WERI-Rb-1 (cell line): ENCODE measurements at regions not wholly inside any gene's neighbourhood (a gene's known extent, or its start where the extent isn't known, plus 50 kb on each side); places are given as distances from the start of the nearest gene placed in this dataset.

Experiments used
- DNase-seq: peaks from one replicate; pipeline ENCODE4 v3.0.0-alpha.2; 2020
- H3K27ac ChIP-seq: fragments of 250-450 bp; sonication (Bioruptor Pico); 2 replicates; pipeline ENCODE4 v1.5.1; 2020; ENCODE audit warnings: mild to moderate bottlenecking, moderate library complexity
- H3K27me3 ChIP-seq: fragments of 250-450 bp; sonication (Bioruptor Pico); 2 replicates; pipeline ENCODE4 v1.5.1; 2021; ENCODE audit warnings: mild to moderate bottlenecking, low read depth, moderate library complexity; ENCODE audit not compliant: insufficient read depth, severe bottlenecking
- H3K36me3 ChIP-seq: fragments of 250-450 bp; sonication (Bioruptor Pico); 2 replicates; pipeline ENCODE4 v1.5.1; 2020; ENCODE audit warnings: mild to moderate bottlenecking, moderate library complexity
- H3K4me3 ChIP-seq: 2 replicates; pipeline ENCODE4 v1.5.1; 2011; ENCODE audit warnings: low read depth, mild to moderate bottlenecking, control low read depth, low read length
- H3K9me3 ChIP-seq: fragments of 250-450 bp; sonication (Bioruptor Pico); 2 replicates; pipeline ENCODE4 v1.5.1; 2021; ENCODE audit warnings: mild to moderate bottlenecking, moderate library complexity; ENCODE audit not compliant: severe bottlenecking
- TF ChIP-seq, protein P1 (sequence below): IDR thresholded peaks from 2 replicates; pipeline ENCODE4 v1.5.1; 2011; ENCODE audit warnings: low read depth, mild to moderate bottlenecking, control low read depth, inconsistent platforms, low read length

DNA sequence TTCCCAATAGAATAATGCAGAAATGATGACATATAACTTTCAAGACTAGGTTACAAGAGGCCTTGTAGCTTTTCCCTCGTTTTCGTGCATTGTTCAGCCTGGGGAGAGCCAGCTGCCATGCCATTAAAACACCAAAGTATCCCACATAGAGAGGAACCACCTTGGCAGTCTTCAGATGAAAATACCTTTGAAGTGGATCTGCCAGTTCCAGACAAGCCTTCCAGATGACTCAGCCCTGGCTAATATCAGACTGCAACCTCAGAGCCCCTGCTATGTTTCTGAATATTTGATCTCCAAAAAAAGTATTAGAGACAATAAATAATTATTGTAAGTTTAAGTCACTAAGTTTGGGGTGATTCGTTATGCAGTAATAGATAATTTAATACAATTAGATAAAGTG lies 294.3 kb upstream of the GBE1 start:
- no peak for DNase-seq
- TF ChIP-seq, protein P1, sequence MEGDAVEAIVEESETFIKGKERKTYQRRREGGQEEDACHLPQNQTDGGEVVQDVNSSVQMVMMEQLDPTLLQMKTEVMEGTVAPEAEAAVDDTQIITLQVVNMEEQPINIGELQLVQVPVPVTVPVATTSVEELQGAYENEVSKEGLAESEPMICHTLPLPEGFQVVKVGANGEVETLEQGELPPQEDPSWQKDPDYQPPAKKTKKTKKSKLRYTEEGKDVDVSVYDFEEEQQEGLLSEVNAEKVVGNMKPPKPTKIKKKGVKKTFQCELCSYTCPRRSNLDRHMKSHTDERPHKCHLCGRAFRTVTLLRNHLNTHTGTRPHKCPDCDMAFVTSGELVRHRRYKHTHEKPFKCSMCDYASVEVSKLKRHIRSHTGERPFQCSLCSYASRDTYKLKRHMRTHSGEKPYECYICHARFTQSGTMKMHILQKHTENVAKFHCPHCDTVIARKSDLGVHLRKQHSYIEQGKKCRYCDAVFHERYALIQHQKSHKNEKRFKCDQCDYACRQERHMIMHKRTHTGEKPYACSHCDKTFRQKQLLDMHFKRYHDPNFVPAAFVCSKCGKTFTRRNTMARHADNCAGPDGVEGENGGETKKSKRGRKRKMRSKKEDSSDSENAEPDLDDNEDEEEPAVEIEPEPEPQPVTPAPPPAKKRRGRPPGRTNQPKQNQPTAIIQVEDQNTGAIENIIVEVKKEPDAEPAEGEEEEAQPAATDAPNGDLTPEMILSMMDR: no peak

DNA sequence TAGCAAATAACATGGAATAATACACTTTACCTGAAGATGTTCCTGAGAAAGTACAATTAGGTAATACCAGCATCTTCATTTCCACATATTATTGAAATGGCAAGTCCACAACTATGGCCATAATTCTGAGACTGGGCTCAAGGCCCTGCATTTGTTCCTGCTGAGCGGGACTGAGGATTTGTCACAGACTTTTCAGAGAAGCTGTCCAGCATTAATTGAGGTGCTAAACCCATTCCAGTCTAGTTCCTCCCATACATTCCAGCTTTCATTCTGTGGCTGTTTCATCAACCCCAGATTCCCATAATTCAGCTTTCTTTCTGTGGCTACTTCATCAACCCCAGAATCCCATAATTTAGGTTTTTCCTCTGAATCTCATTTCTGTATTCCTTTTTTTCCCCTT lies 293.4 kb upstream of the GBE1 start:
- Histone ChIP-seq H3K27ac (no peak overlapping the region), H3K9me3 (no peaks in the 10 kb centered on the region), H3K36me3 (no peaks in the 10 kb centered on the region), H3K27me3 (no peaks in the 10 kb centered on the region), H3K4me3 (no peak overlapping the region)
- TF ChIP-seq, protein P1: no peak
- DNase-seq: no peak

More for the DNA sequence above, 294.3 kb upstream of the GBE1 start:
- no peak overlapping the region for H3K4me3 ChIP-seq
- no peaks in the 10 kb centered on the region for H3K9me3 ChIP-seq
- no peaks in the 10 kb centered on the region for H3K27me3 ChIP-seq
- H3K36me3 ChIP-seq: no peaks in the 10 kb centered on the region
- H3K27ac ChIP-seq: no peak overlapping the region

- TF ChIP-seq, protein P1: no peak
- no peak overlapping the region for H3K4me3 ChIP-seq
- H3K27me3 ChIP-seq: no peaks in the 10 kb centered on the region
- no peak for DNase-seq
- H3K27ac ChIP-seq: no peak overlapping the region
- no peaks in the 10 kb centered on the region for H3K9me3 ChIP-seq
- no peaks in the 10 kb centered on the region for H3K36me3 ChIP-seq
These were observed 291.8 kb upstream of the GBE1 start for GRCh38 chr3:82053236-82053635.

- no peak overlapping the region for H3K27ac ChIP-seq
- no peak for DNase-seq
- H3K36me3 ChIP-seq: no peaks in the 10 kb centered on the region
- no peaks in the 10 kb centered on the region for H3K9me3 ChIP-seq
- no peaks in the 10 kb centered on the region for H3K27me3 ChIP-seq
- no peak overlapping the region for H3K4me3 ChIP-seq
- TF ChIP-seq, protein P1: no peak
These were observed 288.9 kb upstream of the GBE1 start for GRCh38 chr3:82050382-82050781.

DNA sequence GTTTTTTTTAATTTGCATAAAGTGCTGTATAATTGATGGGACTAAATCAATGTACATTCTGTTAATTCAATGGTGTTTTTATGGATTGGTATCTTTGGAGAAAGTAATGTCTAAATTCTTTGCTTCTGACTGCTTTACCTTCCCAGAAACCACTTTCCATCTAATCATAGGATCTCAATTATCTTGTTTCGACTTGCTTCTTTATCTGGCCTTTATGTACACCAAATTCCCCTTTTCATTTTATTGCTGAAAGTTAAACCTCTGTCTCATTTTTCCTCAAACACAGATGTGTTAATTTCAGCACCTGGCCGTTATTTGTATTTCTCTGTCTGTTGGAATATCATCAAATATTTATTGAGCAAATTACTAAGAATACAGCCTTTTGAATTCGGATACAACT lies 287.3 kb upstream of the GBE1 start:
- no peak overlapping the region for H3K4me3 ChIP-seq
- H3K27ac ChIP-seq: no peak overlapping the region
- DNase-seq: no peak
- H3K36me3 ChIP-seq: no peaks in the 10 kb centered on the region
- H3K9me3 ChIP-seq: no peaks in the 10 kb centered on the region
- no peaks in the 10 kb centered on the region for H3K27me3 ChIP-seq
- TF ChIP-seq, protein P1: no peak

DNA sequence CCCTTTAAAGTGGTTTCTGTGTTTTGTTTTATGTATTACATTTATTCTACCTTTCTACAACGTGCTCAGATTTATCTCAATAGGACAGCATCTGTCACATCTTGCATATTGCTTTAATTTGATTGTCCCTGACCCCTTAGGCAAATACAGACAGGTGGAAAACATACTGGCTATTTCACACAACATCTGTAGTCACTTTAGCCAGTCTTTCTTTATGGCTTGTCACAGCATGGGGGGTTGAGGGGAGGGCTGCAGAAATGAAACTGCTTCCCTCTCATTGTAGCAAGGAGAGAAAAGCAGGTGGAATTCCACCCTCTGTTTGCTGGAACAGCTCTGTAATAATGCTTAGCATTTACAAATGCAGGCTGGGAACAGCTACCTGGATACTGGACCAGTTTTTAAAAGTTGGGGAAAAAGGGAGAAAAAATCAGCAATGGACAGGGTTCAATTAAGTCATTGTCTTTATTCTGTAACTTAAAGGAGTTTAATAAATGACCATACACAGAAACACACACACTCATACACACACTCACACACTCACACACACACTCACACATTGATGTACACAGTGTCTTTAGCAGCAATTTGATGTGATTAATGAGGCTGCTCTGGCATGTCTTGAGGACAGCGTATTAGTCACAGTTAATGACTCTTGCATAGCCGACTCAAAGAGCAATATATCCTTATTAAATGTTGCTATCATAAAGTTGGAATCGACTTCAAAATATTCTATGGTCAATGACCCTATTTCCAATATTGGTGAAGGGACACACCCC lies 283.7 kb upstream of the GBE1 start:
- DNase-seq: no peak
- TF ChIP-seq, protein P1: no peak
- Histone ChIP-seq H3K27me3 (no peaks in the 10 kb centered on the region), H3K36me3 (no peaks in the 10 kb centered on the region), H3K4me3 (no peak overlapping the region), H3K9me3 (no peaks in the 10 kb centered on the region), H3K27ac (no peak overlapping the region)
